ENCODE measurements at regions not wholly inside any gene's neighbourhood (a gene's known extent, or its start where the extent isn't known, plus 50 kb on each side); places are given as distances from the start of the nearest gene placed in this dataset.

DNA sequence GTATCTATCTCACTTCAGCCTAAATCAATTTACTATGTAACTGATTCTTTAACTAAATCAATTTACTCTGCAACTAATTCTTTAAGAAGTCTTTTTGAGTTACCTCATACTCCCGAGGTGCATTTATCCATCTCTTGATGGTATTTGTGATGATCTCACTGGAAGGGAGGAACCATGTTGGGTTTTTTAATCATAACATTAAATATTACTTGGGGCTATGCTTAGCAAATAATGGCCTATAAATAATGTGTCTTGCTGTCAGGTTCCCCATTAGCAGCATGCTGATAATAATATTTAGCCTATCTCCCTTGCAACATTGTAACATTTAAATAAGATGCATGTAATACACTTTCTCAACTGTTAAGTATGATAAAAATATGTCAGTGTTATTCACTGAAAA lies 411.3 kb downstream of the SLITRK1 start:
- WGBS, 3 donors = 53 to 70% (median 54%) methylated on average over 1 of the region's 1 CpG

DNA sequence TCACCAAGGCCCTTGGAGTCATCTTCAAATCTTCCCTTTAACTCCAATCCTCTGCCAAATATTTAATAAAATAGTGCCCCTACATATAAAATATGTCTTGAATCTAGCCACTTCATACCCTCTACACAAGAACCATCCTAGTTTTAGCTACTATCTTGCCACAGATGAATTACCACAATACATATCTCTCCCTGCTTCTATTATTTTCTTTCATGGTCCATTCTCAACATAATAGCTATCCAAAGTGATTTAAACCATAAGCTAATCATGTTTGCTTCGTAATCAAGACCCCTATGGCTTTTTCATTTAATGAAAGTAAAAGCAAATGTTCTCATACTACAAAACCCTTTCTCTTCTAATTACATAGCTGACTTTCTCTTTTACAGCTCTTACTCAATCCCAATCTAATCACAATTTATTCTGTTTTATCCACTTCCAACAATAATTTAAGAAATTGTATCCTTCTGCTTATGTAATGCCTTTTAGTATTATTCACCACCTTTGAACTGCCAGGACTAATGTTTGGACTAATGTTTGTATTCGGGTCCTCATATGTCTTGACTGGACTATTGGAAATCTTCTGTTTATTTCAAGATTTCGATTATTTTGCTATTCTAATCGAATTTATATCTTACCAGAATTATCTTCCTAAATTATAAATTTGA lies 412.0 kb downstream of the SLITRK1 start:
- no peaks in the 10 kb centered on the region for H3K27me3 ChIP-seq (ENCODE audit: control insufficient read depth in 3 of 3, insufficient read depth in 3 of 3, low read length in 3 of 3)
- H3K27ac ChIP-seq (ENCODE audit: low read depth in 1 of 3, low read length in 2 of 3) = no peak overlapping the region
- H3K4me1 ChIP-seq (ENCODE audit: control insufficient read depth in 3 of 3, insufficient read depth in 2 of 3, low read depth in 1 of 3, low read length in 2 of 3) = no peaks in the 10 kb centered on the region
- FAIRE-seq (no peak), DNase-seq (no peak)
- H3K36me3 ChIP-seq (ENCODE audit: control insufficient read depth in 3 of 3, insufficient read depth in 2 of 3, low read depth in 1 of 3, low read length in 3 of 3) = no peaks in the 10 kb centered on the region
- H3K4me3 ChIP-seq (ENCODE audit: low read depth in 1 of 3, low read length in 3 of 3) = no peak overlapping the region
- WGBS, 3 donors = 47 to 72% (median 59%) methylated on average over 4 of the region's 4 CpGs
- no peaks in the 10 kb centered on the region for H3K9me3 ChIP-seq (ENCODE audit: control insufficient read depth in 2 of 2, insufficient read depth in 1 of 2, low read depth in 1 of 2, low read length in 1 of 2)

More for the DNA sequence above, 411.3 kb downstream of the SLITRK1 start:
- H3K4me3 ChIP-seq (ENCODE audit: low read depth in 1 of 3, low read length in 3 of 3) = no peak overlapping the region
- DNase-seq = no peak
- H3K4me1 ChIP-seq (ENCODE audit: control insufficient read depth in 3 of 3, insufficient read depth in 2 of 3, low read depth in 1 of 3, low read length in 2 of 3) = no peaks in the 10 kb centered on the region
- no peaks in the 10 kb centered on the region for H3K9me3 ChIP-seq (ENCODE audit: control insufficient read depth in 2 of 2, insufficient read depth in 1 of 2, low read depth in 1 of 2, low read length in 1 of 2)
- no peaks in the 10 kb centered on the region for H3K27me3 ChIP-seq (ENCODE audit: control insufficient read depth in 3 of 3, insufficient read depth in 3 of 3, low read length in 3 of 3)
- H3K36me3 ChIP-seq (ENCODE audit: control insufficient read depth in 3 of 3, insufficient read depth in 2 of 3, low read depth in 1 of 3, low read length in 3 of 3) = no peaks in the 10 kb centered on the region
- no peak overlapping the region for H3K27ac ChIP-seq (ENCODE audit: low read depth in 1 of 3, low read length in 2 of 3)
- FAIRE-seq = no peak

DNA sequence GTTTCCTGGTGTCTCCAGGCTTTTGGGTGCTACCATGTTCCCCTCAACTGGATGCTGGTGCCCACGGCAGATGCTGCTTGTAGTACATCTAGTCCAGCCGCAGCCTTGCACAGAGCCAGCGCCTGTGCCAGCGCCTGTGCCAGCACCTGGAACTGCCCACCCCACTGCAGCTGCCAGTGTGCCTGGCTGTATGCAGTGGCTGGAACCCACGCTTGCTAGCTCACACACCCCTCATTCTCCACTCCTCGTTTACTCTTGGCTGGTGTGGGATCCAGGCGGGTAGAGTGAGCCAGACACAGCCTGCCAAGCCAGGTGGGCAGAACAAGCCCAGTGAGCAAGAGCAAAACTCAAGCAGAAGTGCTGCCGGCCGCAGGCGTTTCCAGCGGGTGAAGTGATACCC lies 428.6 kb downstream of the SLITRK1 start:
- H3K36me3 ChIP-seq (ENCODE audit: control insufficient read depth in 3 of 3, insufficient read depth in 2 of 3, low read depth in 1 of 3, low read length in 3 of 3) = no peaks in the 10 kb centered on the region
- no peak for FAIRE-seq
- WGBS, 3 donors = 91 to 94% (median 92%) methylated on average over 11 of the region's 11 CpGs
- DNase-seq = no peak
- H3K9me3 ChIP-seq (ENCODE audit: control insufficient read depth in 2 of 2, insufficient read depth in 1 of 2, low read depth in 1 of 2, low read length in 1 of 2) = peaks cover 4 to 11% of the 10 kb centered on the region in 2 donors
- no peaks in the 10 kb centered on the region for H3K4me1 ChIP-seq (ENCODE audit: control insufficient read depth in 3 of 3, insufficient read depth in 2 of 3, low read depth in 1 of 3, low read length in 2 of 3)
- H3K27me3 ChIP-seq (ENCODE audit: control insufficient read depth in 3 of 3, insufficient read depth in 3 of 3, low read length in 3 of 3) = no peaks in the 10 kb centered on the region
- no peak overlapping the region for H3K4me3 ChIP-seq (ENCODE audit: low read depth in 1 of 3, low read length in 3 of 3)
- no peak overlapping the region for H3K27ac ChIP-seq (ENCODE audit: low read depth in 1 of 3, low read length in 2 of 3)

DNA sequence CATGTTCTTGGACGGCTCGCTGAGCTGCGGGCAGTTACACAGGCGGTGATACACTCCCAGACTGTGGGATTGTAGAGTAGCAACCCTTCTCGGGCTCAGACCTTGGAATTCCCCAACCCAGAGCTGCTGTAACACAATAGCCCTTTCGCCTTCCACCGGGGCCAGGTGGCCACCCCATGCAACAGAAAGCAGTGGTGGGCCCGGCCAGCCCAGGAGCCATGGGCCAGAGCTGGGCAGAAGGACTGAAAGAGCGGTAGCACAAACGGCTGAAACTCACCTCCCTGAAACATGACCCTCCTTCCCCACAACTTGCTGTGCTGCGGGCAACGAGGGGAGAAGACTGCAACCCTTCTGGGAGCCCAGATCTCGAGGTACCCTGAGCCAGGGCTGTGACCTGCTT lies 429.0 kb downstream of the SLITRK1 start:
- no peaks in the 10 kb centered on the region for H3K27me3 ChIP-seq (ENCODE audit: control insufficient read depth in 3 of 3, insufficient read depth in 3 of 3, low read length in 3 of 3)
- no peaks in the 10 kb centered on the region for H3K36me3 ChIP-seq (ENCODE audit: control insufficient read depth in 3 of 3, insufficient read depth in 2 of 3, low read depth in 1 of 3, low read length in 3 of 3)
- 89 to 92% (median 90%) methylated on average over 13 of the region's 13 CpGs for WGBS, 3 donors
- peaks cover 4 to 10% of the 10 kb centered on the region in 2 donors for H3K9me3 ChIP-seq (ENCODE audit: control insufficient read depth in 2 of 2, insufficient read depth in 1 of 2, low read depth in 1 of 2, low read length in 1 of 2)
- no peak overlapping the region for H3K4me3 ChIP-seq (ENCODE audit: low read depth in 1 of 3, low read length in 3 of 3)
- H3K27ac ChIP-seq (ENCODE audit: low read depth in 1 of 3, low read length in 2 of 3) = no peak overlapping the region
- DNase-seq = no peak
- no peak for FAIRE-seq
- H3K4me1 ChIP-seq (ENCODE audit: control insufficient read depth in 3 of 3, insufficient read depth in 2 of 3, low read depth in 1 of 3, low read length in 2 of 3) = no peaks in the 10 kb centered on the region

DNA sequence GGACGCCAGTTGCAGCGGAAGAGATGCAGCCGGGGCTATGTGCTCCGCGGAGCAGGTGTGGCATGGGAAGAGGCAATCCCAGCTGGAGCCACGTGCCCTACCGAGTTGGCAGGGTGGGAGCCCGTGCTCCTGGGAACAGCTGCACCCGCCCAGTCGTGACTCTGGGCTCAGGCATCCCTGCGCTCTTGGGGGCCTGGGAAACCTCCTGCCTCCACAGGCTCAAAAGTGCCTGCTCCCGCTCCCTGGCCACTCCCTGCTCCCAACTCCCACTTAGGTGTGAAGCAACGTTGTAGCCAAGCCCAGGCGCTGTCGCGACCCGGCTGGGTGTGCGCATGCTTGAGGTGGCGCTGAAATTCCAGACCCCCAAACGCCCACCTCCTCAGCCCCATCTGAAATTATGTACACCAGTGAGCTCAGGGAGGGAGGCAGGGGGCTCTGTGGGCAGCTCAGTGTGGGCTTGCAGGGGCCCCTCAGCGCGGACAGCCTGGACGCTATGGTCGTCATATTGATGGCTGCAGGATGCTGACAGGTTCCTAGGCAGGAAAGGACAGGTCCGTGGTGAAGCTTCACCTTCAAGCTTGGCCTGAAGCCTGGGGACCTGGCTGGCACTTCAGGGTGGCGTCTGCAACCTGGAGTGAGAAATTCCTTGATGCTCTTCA lies 429.9 kb downstream of the SLITRK1 start:
- 88 to 93% (median 90%) methylated on average over 26 of the region's 26 CpGs for WGBS, 3 donors
- FAIRE-seq (no peak), DNase-seq (no peak)

DNA sequence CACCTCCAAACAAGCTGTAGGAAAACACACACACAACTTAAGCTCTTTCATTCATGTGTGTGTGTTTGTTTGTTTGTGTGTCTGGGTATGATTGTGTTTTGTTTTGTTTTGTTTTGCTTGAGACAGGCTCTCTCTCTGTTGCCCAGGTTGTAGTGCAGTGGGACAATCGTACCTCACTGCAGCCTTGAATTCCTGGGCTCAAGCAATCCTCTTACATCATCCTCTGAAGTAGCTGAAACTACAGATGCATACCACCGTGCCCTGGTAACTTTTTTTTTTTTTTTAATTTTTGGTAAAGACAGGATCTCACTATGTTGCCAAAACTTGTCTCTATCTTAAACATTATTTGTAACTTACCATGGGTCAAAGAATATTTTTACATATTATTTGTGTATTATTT lies 431.7 kb downstream of the SLITRK1 start:
- Histone ChIP-seq H3K9me3 (ENCODE audit: control insufficient read depth in 2 of 2, insufficient read depth in 1 of 2, low read depth in 1 of 2, low read length in 1 of 2) (peaks cover 4 to 9% of the 10 kb centered on the region in 2 donors), H3K36me3 (ENCODE audit: control insufficient read depth in 3 of 3, insufficient read depth in 2 of 3, low read depth in 1 of 3, low read length in 3 of 3) (no peaks in the 10 kb centered on the region), H3K27me3 (ENCODE audit: control insufficient read depth in 3 of 3, insufficient read depth in 3 of 3, low read length in 3 of 3) (no peaks in the 10 kb centered on the region), H3K27ac (ENCODE audit: low read depth in 1 of 3, low read length in 2 of 3) (no peak overlapping the region), H3K4me3 (ENCODE audit: low read depth in 1 of 3, low read length in 3 of 3) (no peak overlapping the region), H3K4me1 (ENCODE audit: control insufficient read depth in 3 of 3, insufficient read depth in 2 of 3, low read depth in 1 of 3, low read length in 2 of 3) (no peaks in the 10 kb centered on the region)
- DNase-seq (no peak), FAIRE-seq (no peak)
- 62 to 64% (median 62%) methylated on average over 2 of the region's 2 CpGs for WGBS, 3 donors

More for the DNA sequence above, 429.9 kb downstream of the SLITRK1 start:
- Histone ChIP-seq H3K27ac (ENCODE audit: low read depth in 1 of 3, low read length in 2 of 3) (no peak overlapping the region), H3K27me3 (ENCODE audit: control insufficient read depth in 3 of 3, insufficient read depth in 3 of 3, low read length in 3 of 3) (no peaks in the 10 kb centered on the region), H3K9me3 (ENCODE audit: control insufficient read depth in 2 of 2, insufficient read depth in 1 of 2, low read depth in 1 of 2, low read length in 1 of 2) (peaks cover 4 to 9% of the 10 kb centered on the region in 2 donors), H3K4me1 (ENCODE audit: control insufficient read depth in 3 of 3, insufficient read depth in 2 of 3, low read depth in 1 of 3, low read length in 2 of 3) (no peaks in the 10 kb centered on the region), H3K36me3 (ENCODE audit: control insufficient read depth in 3 of 3, insufficient read depth in 2 of 3, low read depth in 1 of 3, low read length in 3 of 3) (no peaks in the 10 kb centered on the region), H3K4me3 (ENCODE audit: low read depth in 1 of 3, low read length in 3 of 3) (no peak overlapping the region)

DNA sequence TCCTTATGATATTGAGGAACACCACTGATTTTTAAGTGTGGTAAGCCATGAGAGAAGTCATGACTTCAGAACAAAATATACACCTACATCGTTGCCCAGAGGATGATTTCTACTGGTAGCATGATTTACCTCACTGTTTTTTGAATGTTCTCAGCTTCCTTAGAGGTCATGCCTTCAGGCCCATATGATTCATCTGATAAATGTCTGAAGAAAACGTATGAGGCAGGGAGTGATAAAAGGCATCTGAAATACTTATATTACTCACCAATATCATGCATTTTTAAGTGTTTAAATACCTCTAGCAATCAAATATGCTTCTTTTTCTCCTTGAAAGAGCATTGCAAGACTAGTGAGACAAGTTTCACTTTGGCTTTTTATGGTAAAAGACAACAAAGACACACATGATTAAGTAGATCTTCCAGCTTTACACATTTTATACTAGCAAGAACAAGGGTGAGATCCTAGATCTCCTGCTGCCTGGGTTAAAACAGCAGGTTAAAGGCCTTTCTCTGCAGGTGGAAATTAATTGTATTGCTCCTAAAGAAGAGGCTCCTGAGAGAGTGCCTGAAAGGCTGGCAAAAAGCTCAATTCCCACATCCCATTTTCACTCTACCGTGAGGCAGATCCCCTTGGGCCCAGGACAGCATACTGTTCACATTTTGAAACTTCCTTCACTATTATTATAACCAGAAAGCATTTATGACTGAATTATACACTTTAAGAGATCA lies 432.4 kb downstream of the SLITRK1 start:
- FAIRE-seq = no peak
- 35 to 63% (median 44%) methylated on average over 3 of the region's 3 CpGs for WGBS, 3 donors
- peaks cover 4 to 9% of the 10 kb centered on the region in 2 donors for H3K9me3 ChIP-seq (ENCODE audit: control insufficient read depth in 2 of 2, insufficient read depth in 1 of 2, low read depth in 1 of 2, low read length in 1 of 2)

DNA sequence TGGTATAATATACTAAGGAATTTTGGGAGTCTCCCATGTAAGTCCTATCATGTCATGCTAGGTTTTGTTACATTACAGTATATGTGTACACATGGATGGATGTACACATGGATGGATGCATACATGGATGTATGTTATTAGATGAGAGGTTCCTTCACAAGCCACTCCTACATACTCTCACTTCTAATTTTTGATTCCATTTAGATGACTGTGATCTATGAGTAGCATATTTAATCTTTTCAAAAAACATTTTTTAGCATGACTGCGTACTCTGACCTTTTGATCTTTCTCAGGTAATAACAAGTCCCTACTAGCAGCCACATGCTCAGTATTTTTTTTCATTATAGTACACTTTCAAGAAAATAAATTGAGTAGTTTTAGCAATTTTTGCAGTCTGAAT lies 441.8 kb downstream of the SLITRK1 start:
- FAIRE-seq = no peak
- peaks cover 0 to 4% of the 10 kb centered on the region in 2 donors for H3K9me3 ChIP-seq (ENCODE audit: control insufficient read depth in 2 of 2, insufficient read depth in 1 of 2, low read depth in 1 of 2, low read length in 1 of 2)
- H3K4me1 ChIP-seq (ENCODE audit: control insufficient read depth in 3 of 3, insufficient read depth in 2 of 3, low read depth in 1 of 3, low read length in 2 of 3) = no peaks in the 10 kb centered on the region
- DNase-seq = no peak
- no peak overlapping the region for H3K27ac ChIP-seq (ENCODE audit: low read depth in 1 of 3, low read length in 2 of 3)
- no peak overlapping the region for H3K4me3 ChIP-seq (ENCODE audit: low read depth in 1 of 3, low read length in 3 of 3)
- H3K36me3 ChIP-seq (ENCODE audit: control insufficient read depth in 3 of 3, insufficient read depth in 2 of 3, low read depth in 1 of 3, low read length in 3 of 3) = no peaks in the 10 kb centered on the region
- WGBS, 3 donors = 88 to 89% (median 89%) methylated on average over 1 of the region's 1 CpG
- H3K27me3 ChIP-seq (ENCODE audit: control insufficient read depth in 3 of 3, insufficient read depth in 3 of 3, low read length in 3 of 3) = no peaks in the 10 kb centered on the region

More for the DNA sequence above, 432.4 kb downstream of the SLITRK1 start:
- H3K27ac ChIP-seq (ENCODE audit: low read depth in 1 of 3, low read length in 2 of 3) = no peak overlapping the region
- no peaks in the 10 kb centered on the region for H3K27me3 ChIP-seq (ENCODE audit: control insufficient read depth in 3 of 3, insufficient read depth in 3 of 3, low read length in 3 of 3)
- DNase-seq = no peak
- H3K36me3 ChIP-seq (ENCODE audit: control insufficient read depth in 3 of 3, insufficient read depth in 2 of 3, low read depth in 1 of 3, low read length in 3 of 3) = no peaks in the 10 kb centered on the region
- no peaks in the 10 kb centered on the region for H3K4me1 ChIP-seq (ENCODE audit: control insufficient read depth in 3 of 3, insufficient read depth in 2 of 3, low read depth in 1 of 3, low read length in 2 of 3)
- H3K4me3 ChIP-seq (ENCODE audit: low read depth in 1 of 3, low read length in 3 of 3) = no peak overlapping the region

Data from small intestine (tissue), 7 donors.